Myocyte (in vitro differentiated cells): ENCODE measurements at regions not wholly inside any gene's neighbourhood (a gene's known extent, or its start where the extent isn't known, plus 50 kb on each side); places are given as distances from the start of the nearest gene placed in this dataset.
A peak's percentile ranks its signal among the peaks of the same experiment; 100 is the strongest.

Source experiments
- DNase-seq: peaks from one replicate; pipeline ENCODE4 v3.0.0-alpha.2; 2012; ENCODE audit warnings: low read depth

DNA sequence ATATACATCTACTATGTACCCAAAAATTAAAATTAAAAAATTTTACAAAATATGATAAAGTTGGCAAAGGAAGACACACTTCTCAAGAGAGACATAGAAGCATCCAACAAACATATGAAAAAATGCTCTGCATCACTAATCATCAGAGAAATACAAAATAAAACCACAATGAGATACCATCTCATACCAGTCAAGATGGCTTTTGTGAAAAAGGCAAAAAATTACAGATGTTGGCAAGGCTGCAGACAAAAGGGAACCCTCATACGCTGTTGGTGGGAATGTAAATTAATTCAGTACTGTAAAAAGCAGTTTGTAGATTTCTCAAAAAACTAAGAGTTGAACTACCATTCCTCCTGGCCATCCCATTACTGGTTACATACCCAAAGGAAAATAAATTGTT, 581.7 kb upstream of the CCDC54 start:
- DNase-seq, result no peak

DNA sequence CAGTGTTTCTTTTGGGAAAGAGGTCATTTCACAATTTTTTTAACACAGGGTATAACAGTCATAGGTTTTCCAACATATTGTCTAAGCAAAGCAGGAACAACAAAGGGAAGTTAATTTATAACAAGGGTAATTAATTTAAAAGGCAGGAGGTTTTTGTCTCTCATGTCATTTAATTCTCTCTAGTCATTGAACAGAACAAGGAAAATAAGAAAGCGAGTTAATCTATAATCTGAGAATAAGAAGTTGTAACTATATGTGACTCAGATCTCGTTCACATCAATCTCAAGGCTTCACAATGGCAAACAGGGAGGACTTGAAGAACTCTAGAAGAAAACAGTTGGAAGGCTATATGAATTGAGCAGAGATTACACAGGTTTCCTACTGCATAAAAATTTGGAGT, 579.8 kb upstream of the CCDC54 start:
- no peak for DNase-seq

DNA sequence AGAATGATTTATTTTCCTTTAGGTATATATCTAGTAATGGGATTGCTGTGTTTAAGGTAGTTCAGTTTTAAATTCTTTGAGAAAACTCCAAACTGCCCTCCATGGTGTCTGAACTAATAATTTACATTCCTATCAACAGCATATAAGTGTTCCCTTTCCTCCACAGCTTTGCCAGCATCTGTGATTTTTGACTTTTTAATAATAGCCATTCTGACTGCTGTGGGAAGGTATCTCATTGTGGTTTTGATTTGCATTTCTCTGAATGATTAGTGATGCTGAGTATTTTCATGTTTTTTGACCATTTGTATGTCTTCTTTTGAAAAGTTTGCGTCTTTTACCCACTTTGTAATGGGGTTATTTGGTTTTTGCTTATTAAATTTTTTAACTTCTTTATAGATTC, 571.6 kb upstream of the CCDC54 start:
- no peak for DNase-seq

DNA sequence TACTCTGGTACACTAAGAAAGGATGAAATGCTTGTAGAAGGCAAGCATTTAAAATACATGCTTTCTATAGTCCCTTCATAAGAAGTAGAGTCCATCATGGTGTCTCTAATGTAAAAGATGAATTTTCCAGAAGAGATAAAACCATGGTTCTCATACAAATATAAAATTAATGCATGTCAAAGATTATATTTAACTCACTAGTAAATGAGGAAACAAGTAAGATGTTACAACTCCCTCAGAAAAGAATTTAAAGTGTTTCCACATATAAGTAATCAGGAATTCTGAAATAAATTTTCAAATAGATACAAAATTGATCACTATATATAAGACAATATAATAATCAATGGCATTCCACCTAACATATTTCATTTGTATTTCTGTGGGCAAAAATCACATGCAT, 570.3 kb upstream of the CCDC54 start:
- DNase-seq, result no peak

DNA sequence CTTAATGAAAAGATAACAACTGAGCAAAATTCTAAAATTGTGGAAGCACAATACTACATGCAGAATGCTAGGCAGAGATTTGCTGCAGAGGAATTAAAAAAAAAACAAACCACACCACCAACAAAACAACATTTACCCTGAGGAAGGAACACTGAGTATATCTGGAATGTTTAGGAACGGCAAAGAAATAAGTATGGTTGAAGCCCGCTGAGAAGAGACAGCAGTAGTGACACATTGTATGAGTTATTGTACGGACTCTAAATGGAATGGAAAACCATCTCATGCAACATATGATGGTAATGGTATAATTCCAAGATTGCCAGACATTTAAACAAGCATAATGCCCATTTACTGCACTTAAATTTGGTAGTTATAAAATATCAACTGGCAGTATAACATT, 568.2 kb upstream of the CCDC54 start:
- no peak for DNase-seq

DNA sequence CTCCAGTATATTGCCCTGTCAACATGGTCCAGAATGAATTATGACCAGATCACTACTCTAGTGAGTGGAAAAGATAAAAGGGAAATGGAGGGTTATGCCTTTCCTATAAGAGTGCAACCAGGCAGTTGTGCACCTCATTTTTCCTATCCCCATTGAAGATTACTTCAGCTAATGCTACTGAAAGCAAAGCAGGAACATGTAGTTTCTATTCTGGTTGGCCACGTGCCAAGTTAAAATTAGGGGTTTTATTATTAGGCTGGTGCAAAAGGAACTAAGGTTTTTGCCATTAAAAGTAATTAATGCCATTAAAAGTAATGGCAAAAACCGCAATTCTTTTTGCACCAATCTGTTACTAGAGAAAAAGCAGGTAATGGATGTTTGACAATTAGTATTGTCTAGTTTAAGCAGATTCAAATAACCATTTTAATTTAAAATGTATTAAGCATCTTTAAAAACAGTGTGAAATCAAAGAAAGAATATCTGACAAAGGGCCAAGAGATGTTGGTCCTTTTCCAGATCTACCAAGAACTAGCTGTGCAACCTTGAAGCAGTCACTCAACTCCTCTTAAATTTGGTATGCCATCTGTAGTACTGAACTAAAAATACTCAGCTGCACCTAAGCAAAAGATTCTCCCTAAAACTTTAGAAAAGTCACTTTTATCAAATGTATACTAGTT, 567.5 kb upstream of the CCDC54 start:
- no peak for DNase-seq

DNA sequence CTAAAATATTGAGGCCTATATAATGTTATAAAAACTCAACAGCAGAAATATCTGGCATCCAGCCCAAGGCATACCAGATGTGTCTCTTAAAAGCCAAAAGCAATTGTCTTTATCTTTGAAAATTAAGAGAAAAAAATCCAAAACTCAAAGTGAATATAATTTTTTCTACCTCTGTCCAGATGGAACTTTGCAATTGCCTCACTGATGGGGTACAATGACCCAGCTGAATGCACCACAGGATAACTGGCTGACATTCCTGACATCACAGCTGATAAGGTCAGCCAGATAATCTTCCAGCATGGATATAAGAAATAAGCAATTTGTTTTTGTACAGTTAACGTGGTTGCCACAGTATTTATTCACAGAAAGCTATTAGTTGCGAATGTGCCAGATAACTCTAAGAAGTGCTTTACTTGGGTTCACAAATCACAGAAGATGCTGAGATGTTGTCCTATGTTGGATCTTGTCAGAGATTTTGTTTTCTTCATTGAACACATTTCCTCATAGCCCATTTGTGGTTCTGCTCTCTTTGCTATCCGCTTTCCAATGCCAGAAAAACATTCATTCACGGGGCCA, 566.9 kb upstream of the CCDC54 start:
- DNase-seq, result no peak

DNA sequence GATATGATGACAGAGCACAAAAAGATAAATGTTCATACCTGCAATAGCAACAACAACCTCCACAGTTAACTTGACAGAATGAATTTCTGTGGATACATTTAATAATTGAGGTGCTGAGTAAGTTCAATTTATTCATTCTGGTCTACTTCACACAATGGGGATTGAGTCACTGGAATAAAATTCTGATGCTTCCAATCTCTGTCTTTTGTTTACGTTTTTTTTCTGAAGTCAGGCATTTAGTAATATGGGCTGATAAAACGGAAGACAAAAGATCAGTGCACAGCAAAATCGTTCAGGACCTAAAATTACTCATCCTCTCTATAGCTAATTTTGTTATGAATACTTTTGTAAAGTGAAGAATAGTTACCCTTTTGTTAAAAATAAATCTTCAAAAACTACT, 565.9 kb upstream of the CCDC54 start:
- DNase-seq, result no peak

DNA sequence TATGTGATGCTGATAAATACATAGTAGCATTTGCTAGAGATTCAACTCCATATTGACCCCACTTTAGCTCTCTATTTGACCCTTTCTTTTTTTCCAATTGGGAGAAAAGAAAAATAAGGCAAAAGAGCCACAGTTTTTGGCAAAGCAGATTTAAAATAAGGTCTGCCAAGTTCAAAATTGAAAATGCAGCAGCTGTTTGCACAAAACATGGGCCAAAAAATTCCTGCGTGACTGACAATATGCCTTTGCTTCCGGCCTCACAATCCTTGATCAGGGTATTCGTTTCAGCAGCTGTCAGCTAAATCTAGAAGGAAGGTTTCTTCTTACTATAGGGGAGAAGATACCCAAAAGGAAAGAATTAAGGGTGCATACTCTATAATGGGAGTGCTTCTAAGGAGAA, 563.5 kb upstream of the CCDC54 start:
- peak; percentile 94 for DNase-seq

DNA sequence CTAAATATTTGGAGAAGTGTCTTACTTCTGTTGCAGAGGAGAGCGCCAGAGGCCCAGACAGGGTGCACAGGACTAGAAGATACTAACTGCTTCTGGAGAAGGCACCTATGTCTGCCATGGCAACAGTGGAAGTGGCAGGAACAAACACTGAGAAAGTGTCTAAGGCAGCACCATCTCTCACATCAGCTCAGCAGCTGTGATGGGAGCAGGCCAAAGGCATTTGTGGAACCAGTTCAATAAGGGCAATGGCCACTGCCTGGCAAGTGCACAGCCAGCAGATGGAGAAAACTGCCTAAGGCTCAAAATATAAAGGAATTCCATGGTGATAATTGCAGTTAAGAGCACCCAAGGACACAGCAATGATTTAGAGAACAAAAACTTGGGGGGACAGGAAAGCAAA, 563.0 kb upstream of the CCDC54 start:
- DNase-seq, result peak; percentile 93

DNA sequence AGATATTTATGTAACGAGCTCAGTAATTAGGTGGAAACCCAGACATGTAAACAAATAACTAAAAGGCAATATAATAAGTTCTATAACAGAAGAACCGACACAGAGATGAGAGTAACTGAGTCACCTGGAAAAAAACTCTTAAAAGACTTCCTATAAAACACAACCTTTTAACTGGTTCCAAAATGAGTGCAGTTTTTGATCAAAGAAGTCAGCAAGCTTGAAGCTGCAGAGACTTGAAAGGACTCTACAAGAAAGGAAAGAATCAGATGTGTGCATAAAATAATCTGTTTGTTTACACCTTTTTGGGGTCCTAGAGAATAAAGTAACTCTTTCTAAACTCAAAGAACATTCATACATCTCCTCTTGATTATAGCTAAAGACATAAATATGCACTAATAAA, 560.4 kb upstream of the CCDC54 start:
- no peak for DNase-seq

DNA sequence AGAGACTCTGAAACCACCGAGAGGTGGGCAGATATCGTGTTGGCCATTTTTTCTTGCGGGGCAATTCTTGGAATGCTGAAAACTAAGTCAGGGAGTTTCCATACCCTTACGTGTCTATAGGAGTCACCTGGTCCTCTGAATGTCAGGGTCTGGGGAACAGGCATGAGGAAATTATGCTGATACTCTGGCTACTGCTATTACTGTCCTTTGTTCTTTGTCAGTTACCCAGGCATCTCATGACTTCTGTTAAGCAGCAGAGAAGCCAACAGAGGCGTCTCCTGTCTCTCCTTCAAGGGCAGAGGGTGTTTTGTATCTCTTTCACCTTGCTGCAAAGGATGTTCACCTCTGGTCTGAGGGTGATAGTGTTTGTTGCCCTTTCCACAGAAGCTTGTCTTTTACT, 559.5 kb upstream of the CCDC54 start:
- no peak for DNase-seq

DNA sequence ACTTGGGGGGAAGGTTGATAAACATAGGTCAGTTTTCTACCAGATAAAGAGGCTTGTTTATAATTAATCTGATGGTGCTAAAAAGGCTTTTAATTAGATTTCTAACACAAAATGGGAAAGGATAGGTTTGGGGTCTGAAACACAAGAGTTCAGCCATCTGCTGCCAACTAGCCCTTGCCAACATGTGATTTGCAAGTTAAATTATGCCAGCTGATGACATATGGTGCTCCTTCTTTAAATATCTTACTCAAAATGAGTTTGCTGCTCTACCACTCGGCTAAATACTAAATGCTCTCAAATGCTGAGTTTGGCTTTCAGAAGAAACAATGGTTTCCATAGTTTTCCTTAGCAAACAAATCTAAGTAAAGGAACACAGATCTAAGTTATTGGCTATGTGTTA, 557.8 kb upstream of the CCDC54 start:
- DNase-seq, result no peak

DNA sequence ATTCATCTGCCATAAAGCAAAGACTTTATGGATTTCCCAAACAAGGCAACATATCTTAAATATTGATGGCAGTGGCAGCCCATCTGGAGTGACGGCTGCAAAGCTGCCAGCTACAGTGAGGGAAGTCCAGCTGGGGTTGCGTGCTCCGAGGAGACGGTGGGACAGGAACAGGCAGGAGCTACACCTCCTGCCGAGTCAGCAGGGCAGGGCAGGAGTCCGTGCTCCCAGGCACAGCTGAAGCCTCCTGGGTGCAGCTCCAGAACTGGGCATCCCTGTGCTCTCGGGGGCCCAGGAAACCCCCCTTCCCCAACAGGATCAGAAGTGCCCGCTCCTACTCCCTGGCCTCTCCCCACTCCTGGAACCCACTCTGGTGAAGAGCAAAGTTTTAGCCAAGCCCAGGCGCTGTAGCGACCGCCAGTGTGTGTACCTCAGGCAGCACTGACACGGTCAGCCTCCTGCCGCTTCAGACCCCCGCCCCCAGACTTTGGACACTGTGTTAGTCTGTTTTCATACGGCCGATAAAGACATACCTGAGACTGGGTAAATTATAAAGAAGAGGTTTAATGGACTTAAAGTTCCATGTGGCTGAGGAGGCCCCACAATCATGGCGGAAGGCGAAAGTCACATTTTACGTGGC, 556.4 kb upstream of the CCDC54 start:
- no peak for DNase-seq

DNA sequence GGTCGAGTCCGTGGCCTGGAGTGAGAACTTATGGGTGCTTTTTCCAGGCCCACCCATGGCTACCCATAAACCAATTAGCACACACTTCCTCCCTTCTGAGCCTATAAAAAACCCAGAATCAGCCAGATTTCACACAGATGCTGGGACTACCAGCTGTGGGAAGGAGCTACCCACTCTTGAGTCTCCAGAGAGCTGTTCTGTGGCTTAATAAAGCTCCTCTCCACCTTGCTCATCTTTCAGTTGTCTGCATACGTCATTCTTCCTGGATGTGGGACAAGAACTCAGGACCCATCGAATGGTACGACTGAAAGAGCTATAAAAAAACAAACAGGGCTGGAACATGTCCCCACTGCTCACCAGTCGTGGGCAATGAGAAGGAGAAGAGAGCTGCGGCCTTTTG, 555.4 kb upstream of the CCDC54 start:
- peak; percentile 73 for DNase-seq

DNA sequence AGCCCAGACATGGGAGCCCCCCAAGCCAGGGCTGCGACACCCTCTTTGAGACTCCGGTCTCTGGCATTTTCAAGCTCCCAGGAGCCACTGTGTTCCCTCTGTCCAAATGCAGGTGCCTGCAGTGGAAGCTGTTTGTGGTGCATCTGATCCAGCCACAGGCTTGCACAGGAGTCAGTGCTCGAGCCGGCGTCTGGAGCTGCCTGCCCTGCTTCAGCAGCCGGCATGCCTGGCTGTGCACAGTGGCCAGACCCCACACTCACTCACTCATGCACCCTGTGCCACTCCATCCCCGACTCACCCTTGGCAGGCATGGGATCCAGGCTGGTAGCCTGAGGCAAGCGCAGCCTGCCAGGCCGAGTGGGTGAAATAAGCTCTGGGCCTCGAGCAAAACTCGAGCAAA, 555.0 kb upstream of the CCDC54 start:
- no peak for DNase-seq

DNA sequence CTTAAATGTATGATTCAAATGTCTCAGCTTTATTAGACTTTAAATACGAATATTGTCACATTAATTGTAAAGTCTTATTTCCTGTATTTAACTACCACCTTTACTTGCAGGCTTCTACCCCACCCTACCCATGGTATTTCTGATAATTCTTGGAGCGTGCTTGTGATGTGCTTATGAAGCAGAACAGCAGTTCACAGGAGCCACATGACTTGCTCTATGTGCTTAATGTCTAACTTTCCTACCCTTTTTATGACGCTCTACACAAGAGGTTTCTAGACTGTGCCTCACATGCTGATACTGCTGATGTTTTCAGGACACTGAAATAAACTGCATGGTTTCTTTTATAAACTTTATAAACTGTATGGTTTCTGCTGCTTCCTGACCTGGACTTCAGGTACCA, 553.5 kb upstream of the CCDC54 start:
- no peak for DNase-seq

DNA sequence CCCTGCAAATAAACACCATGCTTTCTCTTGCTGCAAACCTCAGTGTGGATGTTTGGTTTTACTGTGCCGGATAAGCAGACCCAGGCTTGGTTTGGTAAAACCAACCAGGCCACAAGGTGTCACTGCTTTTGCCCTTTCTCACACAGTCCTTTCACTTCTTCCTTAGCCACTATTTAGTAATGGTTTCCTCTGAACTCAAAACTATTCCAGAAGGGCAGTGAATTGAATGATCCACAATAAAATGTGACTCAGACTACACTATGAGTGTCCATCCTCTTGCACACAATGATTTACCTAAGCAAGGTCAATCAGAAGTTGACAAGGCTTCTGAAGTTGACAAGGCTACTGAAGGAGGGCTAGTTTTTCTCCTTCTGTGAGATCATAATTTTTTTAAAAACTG, 552.4 kb upstream of the CCDC54 start:
- peak; percentile 78 for DNase-seq

DNA sequence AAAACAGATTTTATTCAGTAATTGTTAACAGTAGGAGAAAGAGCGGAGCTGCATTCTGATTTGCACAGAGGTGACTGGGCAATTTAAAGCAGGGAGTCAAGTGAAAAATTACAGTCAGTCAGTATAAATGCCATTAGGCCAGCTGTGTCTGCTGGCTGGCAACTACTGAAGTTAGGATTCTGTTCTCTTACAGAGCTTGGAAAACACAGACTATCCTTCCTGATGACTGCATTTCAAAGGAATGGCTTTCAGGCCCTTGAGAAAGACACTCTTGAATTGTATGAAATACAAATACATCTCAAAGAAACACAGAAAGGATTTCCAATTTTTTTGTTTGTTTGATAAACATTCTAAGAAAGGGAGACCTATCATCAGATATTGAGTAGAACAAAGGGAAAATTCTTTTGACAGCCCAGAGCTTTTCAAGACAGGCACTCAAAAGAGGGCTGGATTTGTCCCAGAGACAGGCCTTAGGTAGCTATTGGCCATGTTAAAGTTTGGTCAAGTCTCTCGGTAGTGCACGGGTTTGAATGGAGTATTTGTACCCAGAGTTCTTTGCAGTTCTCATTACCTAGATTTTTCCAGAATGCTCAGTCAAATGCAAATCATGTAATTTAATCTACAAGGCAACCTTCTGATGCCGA, 551.2 kb upstream of the CCDC54 start:
- peak; percentile 83 for DNase-seq

DNA sequence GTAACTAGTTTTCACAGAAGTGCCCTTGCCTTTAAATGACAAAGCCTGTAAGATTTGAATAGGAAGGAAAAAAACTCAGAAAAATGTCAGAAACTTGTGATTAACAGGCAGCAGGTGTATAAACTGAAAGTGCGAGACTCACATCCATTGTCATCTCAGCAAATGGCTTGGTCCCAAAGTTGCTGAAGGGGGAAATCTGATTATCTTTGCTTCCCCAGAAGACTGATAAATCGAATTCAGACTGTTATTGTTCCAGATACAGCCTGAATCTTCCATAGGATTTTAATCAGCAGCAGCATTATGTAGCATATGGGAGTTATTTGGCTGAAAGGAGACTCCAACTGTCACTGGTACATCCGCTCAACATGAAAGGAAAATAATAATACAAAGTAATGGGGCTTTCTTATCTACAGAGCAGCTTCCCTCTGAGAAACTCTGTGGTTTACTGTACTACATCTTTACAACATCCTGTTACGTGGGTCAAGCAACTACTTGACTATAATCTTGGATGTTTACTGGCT, 550.4 kb upstream of the CCDC54 start:
- peak; percentile 61 for DNase-seq

DNA sequence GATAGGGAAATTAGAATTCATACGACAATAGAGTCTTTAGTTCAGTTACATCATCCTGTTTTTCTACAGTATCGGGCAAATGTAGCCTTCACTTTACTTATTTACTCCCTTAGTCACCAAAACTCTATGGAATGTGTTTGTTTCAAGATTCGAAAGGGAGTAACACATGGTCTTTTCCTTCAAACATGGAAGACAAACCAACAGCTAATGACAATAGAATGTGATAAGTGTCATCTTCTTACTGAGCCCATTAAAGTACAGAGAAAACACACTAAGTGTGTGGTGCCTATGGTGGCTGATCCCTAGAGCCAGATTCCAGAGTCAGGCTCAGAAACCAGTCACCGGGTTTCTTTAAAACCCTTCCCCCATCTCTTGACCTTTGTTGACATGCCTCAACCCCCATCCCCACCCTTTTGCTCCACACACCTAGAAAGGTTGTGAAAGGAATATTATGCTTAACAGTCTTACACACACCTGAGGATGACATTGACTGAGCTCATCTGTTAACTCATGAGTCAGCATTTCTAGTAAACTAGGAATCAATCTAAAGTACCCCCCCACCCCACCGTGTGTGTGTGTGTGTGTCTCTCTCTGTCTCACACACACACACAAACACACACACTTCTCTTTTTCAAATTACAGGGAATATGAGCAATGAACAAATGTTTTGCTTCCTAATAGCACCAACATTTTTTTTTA, 549.6 kb upstream of the CCDC54 start:
- DNase-seq, result peak; percentile 64

DNA sequence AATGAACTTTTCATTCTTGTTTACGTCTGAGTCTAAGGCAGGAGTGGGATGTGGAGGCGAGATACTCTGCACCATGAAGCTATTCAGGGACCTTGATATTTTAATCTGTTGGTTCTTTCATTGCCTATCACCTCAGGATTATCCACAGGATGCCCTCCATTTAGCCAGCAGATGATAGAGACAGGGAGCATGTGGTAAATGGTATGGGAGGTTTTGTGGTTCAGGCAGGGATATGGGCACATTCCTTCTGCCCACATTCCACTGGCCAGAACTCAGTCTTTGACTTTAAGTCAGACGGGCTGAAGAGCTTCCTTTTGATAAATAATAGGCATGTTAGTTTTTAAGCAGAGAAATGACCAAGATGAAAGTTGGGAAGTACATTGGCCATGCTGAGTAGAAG, 548.0 kb upstream of the CCDC54 start:
- no peak for DNase-seq
